ENCODE measurements at regions not wholly inside any gene's neighbourhood (a gene's known extent, or its start where the extent isn't known, plus 50 kb on each side); places are given as distances from the start of the nearest gene placed in this dataset.
A peak's percentile ranks its signal among the peaks of the same experiment; 100 is the strongest.

DNA sequence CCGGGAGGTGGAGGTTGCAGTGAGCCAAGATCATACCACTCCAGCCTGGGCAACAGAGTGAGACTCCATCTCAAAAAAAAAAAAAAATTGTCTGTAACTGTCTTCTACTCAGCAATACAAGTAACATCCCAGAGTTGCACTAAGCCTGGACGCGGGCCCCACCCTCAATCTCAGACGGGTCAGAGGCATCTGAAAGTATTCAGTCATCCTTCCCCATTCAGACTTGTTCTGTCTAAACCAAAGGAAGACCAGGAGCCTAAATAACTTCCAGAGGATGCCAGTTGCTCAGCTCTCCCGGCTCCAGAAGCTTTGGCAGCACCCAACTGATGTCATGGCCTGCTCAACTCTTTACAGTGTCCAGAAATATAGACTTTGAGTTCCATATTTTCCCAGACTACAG lies 218.6 kb downstream of the AUH start:
- Histone ChIP-seq H3K9me3 (no peaks in the 10 kb centered on the region), H3K27ac (no peak overlapping the region), H3K27me3 (ENCODE audit: insufficient read depth in 3 of 3, low read length in 2 of 3) (no peaks in the 10 kb centered on the region), H3K36me3 (ENCODE audit: insufficient read depth in 1 of 2, low read depth in 1 of 2) (no peaks in the 10 kb centered on the region), H3K4me1 (no peaks in the 10 kb centered on the region), H3K4me3 (no peak overlapping the region)
- ATAC-seq (no peak), DNase-seq (no peak)
- TF ChIP-seq, protein P1, sequence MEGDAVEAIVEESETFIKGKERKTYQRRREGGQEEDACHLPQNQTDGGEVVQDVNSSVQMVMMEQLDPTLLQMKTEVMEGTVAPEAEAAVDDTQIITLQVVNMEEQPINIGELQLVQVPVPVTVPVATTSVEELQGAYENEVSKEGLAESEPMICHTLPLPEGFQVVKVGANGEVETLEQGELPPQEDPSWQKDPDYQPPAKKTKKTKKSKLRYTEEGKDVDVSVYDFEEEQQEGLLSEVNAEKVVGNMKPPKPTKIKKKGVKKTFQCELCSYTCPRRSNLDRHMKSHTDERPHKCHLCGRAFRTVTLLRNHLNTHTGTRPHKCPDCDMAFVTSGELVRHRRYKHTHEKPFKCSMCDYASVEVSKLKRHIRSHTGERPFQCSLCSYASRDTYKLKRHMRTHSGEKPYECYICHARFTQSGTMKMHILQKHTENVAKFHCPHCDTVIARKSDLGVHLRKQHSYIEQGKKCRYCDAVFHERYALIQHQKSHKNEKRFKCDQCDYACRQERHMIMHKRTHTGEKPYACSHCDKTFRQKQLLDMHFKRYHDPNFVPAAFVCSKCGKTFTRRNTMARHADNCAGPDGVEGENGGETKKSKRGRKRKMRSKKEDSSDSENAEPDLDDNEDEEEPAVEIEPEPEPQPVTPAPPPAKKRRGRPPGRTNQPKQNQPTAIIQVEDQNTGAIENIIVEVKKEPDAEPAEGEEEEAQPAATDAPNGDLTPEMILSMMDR (IDR thresholded peaks at IDR 0.05): no peak
- 83 to 88% (median 87%) methylated on average over 5 of the region's 5 CpGs for WGBS, 3 donors
- intact Hi-C loops (cut with DNase I): no loop called here

DNA sequence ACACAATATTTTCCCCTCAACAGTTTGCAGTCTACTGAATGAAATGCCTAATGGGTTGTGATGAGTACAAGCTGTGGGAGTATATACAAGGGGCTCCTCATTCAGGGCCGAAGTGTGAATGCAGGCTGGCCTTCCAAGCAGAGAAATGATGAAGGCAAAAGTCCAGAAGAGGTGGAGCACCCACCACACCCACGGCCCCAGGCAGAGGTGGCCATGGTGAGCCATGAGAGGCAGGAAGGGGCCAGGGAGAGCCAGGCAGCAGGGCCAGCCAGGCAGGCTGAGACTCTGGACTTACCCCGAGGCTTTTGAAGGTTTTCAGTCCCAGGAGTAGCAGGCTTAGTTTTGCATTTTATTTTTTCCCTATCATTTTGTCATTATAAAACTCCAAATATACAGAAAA lies 218.1 kb downstream of the AUH start:
- Histone ChIP-seq H3K27ac (no peak overlapping the region), H3K4me3 (no peak overlapping the region), H3K9me3 (no peaks in the 10 kb centered on the region), H3K36me3 (ENCODE audit: insufficient read depth in 1 of 2, low read depth in 1 of 2) (no peaks in the 10 kb centered on the region), H3K27me3 (ENCODE audit: insufficient read depth in 3 of 3, low read length in 2 of 3) (no peaks in the 10 kb centered on the region), H3K4me1 (no peaks in the 10 kb centered on the region)
- intact Hi-C loops (cut with DNase I): no loop called here
- TF ChIP-seq, protein P1 (IDR thresholded peaks at IDR 0.05): no peak
- no peak for DNase-seq
- no peak for ATAC-seq
- 82 to 85% (median 84%) methylated on average over 3 of the region's 3 CpGs for WGBS, 3 donors

DNA sequence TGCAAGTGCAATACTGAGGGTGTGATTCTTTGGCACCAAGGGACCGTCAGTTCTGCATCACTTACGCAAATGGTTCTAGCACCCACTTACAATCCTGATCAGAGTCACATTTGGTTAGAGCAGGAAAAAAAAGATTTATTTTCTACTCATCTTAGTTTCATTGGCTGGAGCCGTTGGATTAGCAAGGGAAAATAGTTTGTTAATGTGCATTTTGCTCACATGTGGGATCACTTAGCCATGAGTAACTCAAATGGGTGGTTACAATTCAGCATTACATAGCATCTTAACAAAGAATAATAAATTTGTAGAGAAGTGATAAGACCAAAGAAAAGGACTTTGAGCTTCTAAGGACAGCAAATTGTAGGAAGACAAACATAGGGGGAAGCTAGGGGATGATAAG lies 216.9 kb downstream of the AUH start:
- DNase-seq: no peak
- intact Hi-C loops (cut with DNase I): no loop called here
- ATAC-seq: no peak
- Histone ChIP-seq H3K27ac (no peak overlapping the region), H3K36me3 (ENCODE audit: insufficient read depth in 1 of 2, low read depth in 1 of 2) (no peaks in the 10 kb centered on the region), H3K4me3 (no peak overlapping the region), H3K4me1 (no peaks in the 10 kb centered on the region), H3K9me3 (no peaks in the 10 kb centered on the region), H3K27me3 (ENCODE audit: insufficient read depth in 3 of 3, low read length in 2 of 3) (no peaks in the 10 kb centered on the region)
- WGBS, 3 donors: 92 to 93% (median 93%) methylated on average over 3 of the region's 3 CpGs
- TF ChIP-seq, protein P1 (IDR thresholded peaks at IDR 0.05): no peak

DNA sequence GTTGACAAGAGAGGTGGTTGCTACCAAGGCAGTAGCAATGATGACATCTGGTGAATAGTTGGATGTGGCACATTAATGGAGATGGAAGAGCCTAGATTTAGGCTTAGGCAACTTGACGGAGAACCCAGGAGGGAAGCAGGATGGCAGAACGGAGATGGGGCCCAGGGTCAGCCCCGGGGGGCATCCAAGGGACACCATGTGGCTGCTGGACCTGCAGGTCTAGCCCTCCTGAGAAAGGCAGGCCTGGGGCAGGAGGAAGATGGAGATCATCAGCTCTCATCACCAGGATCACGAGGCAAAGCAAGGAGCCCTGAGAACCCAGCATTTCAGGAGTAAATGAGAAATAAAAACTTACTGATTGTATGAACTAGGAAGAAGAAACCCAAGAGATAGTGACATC lies 216.2 kb downstream of the AUH start:
- Histone ChIP-seq H3K27me3 (ENCODE audit: insufficient read depth in 3 of 3, low read length in 2 of 3) (no peaks in the 10 kb centered on the region), H3K9me3 (no peaks in the 10 kb centered on the region), H3K27ac (no peak overlapping the region), H3K36me3 (ENCODE audit: insufficient read depth in 1 of 2, low read depth in 1 of 2) (no peaks in the 10 kb centered on the region), H3K4me3 (no peak overlapping the region), H3K4me1 (no peaks in the 10 kb centered on the region)
- no peak for ATAC-seq
- intact Hi-C loops (cut with DNase I): no loop called here
- DNase-seq: no peak
- 89 to 97% (median 92%) methylated on average over 4 of the region's 4 CpGs for WGBS, 3 donors
- TF ChIP-seq, protein P1 (IDR thresholded peaks at IDR 0.05): no peak

DNA sequence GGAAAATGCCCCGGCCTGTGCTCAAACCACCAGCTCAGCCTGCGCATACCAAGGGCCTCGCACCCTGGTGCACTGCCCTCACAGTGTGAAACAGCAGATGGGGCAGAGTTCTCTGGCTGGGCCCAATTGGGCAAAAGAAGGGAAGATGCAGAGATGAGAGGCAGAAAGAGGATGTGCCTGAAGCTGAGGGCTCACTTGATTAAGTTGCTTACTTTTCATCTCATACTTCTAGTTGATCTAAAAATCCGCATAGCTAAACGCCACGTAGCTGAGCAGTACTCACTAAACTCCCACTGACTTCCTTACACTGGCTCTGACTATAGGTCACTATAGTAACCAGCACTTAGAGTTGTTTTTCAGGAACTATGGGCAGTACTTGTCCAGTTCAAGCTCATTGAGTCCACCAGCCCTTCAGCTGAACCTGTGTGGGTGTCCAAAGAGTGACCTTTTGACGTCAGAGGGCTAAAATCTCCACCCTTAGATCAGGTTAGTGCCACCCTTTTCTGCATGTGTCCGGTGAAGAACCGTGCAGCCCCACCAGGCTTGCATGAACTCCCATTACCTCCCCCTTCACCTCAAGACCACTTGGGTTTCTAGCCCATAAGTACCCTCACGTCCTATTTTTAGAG lies 215.2 kb downstream of the AUH start:
- Histone ChIP-seq H3K4me3 (no peak overlapping the region), H3K27me3 (ENCODE audit: insufficient read depth in 3 of 3, low read length in 2 of 3) (no peaks in the 10 kb centered on the region), H3K36me3 (ENCODE audit: insufficient read depth in 1 of 2, low read depth in 1 of 2) (no peaks in the 10 kb centered on the region), H3K27ac (no peak overlapping the region), H3K4me1 (no peaks in the 10 kb centered on the region), H3K9me3 (no peaks in the 10 kb centered on the region)
- DNase-seq (no peak), ATAC-seq (peak in 1 of 4 donors; percentile 36)
- 79 to 88% (median 81%) methylated on average over 10 of the region's 10 CpGs for WGBS, 3 donors
- intact Hi-C loops (cut with DNase I): no loop called here
- TF ChIP-seq, protein P1 (IDR thresholded peaks at IDR 0.05): no peak
